Midbrain (tissue), 1 donor: ENCODE measurements at regions not wholly inside any gene's neighbourhood (a gene's known extent, or its start where the extent isn't known, plus 50 kb on each side); places are given as distances from the start of the nearest gene placed in this dataset.
"Not testable (repeated sequence)": the region's sequence is repeated elsewhere in the genome, so short reads cannot be mapped to it uniquely, and the experiment has no call there.

Source experiments
- DNase-seq: peaks from one replicate; lab custom pipeline; 2025; lab: John Stamatoyannopoulos, UW

GRCh38 chr9:33623658-33624586 lies 99.9 kb downstream of the ANKRD18B start:
- peak; percentile 85 for DNase-seq

DNA sequence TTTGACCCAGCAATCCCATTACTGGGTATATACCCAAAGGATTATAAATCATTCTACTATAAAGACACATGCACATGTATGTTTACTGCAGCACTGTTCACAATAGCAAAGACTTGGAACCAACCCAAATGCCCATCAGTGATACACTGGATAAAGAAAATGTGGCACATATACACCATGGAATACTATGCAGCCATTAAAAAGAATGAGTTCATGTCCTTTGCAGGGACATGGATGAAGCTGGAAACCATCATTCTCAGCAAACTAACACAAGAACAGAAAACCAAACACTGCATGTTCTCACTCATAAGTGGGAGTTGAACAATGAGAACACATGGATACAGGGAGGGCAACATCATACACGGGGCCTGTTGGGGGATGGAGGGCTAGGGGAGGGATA lies 104.3 kb downstream of the ANKRD18B start:
- DNase-seq: not testable (repeated sequence)

GRCh38 chr9:33628865-33629410 lies 104.9 kb downstream of the ANKRD18B start:
- no peak for DNase-seq

DNA sequence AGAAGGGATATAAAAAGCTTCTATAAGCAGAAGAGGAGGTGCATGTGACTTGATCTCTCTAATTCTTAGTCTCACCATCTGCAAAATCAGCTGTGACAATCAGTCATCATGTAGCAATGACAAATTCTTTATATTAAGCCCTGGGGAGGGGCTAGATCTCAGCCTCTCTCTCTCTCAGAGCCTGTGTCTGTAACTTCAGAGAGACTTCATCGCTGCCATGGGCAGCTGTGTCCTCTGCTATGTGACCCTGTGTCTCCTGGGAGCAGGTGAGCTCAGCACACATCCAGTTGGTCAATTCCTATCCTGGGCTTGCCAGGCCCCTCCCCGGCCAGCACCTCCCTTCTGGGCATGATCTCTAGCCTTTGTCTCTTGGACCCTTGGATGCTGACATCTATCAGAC lies 109.6 kb downstream of the ANKRD18B start:
- DNase-seq: no peak

DNA sequence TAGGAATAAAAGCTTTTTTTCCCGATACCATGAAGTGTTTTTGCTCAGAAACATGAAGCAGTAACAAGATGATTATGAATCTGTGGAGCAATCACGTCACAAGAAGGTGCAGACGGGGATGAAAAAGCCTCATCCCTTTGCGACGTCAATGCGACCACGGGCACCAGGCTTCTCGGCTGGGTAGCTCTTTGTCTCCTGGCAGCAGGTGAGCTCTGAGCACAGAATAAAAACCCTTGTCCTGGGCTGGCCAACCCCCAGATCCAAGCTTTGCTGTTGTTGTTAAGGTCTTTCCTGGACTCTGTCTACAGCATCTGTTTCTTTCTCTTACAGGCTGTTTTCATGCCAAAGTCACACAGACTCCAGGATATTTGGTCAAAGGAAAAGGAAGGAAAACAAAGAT lies 113.8 kb downstream of the ANKRD18B start:
- DNase-seq: no peak

DNA sequence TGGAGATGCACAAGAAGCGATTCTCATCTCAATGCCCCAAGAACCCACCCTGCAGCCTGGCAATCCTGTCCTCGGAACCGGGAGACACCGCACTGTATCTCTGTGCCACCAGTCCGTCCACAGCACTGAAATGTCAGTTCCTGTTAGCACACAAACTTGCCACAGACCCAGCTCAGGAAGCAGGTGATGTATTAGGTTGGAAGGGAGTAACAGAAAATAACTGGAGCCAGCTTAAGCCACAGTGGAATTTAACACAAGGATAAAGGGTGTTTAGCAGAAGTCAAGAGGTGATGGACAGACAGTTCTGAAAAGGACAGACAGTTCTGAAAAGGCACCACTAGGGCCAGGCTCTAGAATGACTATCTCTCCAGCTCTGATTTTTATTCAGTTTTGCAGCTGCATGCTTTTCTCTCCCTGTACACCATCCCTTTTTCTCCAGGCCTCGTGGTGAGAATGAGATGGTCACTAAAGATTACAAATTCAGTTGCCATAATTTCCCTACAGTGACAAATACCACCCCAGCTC lies 114.4 kb downstream of the ANKRD18B start:
- no peak for DNase-seq

DNA sequence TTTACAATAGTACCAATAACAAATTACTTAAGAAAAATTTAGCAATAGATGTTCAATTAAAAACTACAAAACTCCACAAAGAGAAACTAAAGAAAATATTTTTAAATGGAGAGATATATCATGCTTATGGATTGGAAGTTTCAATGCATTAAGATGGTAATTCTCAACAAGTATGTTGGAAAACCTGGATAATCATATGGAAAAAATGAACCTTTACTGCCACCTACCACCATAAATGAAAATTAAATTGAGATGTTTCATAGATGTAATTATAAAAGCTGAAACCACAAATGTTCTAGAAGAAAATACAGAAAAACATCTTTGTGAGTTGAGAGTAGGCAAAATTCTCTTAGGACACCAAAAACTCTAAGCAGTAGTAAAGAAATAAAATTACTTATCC lies 121.7 kb downstream of the ANKRD18B start:
- no peak for DNase-seq

DNA sequence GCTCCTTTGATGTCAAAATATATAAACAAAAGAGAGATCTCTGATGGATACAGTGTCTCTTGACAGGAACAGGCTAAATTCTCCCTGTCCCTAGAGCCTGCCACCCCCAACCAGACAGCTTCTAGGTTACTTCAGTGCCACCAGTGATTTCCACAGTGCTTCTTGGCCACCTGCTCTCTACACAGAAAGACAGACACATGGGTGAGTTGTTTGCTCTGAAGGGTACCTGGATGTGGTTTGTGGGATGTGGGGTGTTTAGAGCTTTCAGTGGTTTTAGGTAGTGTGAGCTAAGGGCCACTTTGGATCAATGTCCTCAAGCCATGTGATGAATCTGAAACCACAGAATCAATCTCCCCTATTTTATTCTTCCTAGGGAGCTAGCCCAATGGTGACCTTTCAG lies 125.4 kb downstream of the ANKRD18B start:
- no peak for DNase-seq

GRCh38 chr9:33651125-33651524 lies 127.1 kb downstream of the ANKRD18B start:
- no peak for DNase-seq

DNA sequence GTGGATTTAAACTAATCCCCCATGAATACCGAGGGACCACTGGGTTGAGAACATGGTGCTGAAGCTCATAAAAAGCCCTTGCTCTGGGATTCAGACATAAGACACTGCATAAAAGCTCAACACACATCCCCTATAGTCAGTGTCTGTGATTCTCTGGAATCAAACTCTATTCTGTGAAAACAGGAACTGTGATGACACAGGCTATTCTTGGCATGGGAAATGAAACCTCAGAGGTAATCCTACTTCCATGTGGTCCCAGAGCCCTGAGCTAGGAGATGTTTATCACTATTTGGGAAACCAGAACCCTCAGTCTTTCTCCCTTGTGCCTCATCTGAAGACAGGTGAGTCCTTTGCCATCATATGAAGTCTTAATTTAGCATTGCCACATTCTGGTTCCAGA lies 135.4 kb upstream of the PRSS3 start:
- DNase-seq: no peak

- no peak for DNase-seq
Observed at GRCh38 chr9:33660772-33661171, 134.6 kb upstream of the PRSS3 start.

DNA sequence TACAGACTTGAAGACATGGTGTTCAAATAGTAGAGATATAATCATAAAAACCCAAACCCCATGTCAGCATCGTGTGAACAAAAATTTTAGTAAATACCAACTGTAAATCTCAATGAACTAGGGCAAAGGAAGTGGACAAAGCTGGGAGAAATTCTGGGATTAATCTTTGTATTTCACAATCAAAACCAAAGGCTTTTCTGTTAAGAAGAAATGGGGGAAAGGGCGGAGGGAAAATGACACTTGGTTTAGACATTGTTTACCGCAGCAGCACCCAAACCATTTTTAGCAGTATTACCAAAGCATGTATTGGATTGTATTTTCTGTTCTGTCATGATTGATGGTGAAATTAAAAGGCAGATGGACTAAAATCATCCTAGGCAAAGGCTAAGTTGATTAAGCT lies 134.2 kb upstream of the PRSS3 start:
- DNase-seq: no peak

- no peak for DNase-seq
Observed at GRCh38 chr9:33662871-33663270, 132.5 kb upstream of the PRSS3 start.

DNA sequence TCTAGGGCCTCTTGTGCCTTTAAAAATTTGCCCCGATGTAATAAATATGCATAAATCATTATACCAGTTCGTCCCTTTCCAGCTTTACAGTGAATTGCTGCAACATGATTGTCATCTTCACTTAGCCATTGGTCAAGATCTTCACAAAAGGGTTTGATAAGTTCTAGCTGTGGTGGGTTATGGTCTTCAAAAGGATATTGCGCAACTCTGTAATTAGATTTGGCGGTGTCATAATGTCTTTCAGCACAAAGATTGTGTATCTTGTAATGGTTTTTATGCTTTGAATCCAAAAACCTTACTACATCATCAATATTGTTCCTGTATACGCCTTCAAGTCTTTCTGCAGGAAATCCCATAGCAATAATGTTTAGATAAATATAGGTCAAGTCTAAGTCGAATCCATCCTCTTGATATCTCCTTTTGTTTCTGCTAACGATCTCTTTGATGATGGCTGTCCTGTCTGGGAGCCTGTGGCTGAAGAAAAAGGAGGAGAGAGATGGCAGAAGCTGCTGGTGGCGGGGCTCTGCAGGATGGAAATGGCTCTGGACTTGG lies 119.1 kb upstream of the PRSS3 start:
- DNase-seq: peak; percentile 36

- peak; percentile 63 for DNase-seq
Observed at GRCh38 chr9:33676746-33677505, 118.4 kb upstream of the PRSS3 start.

GRCh38 chr9:33677506-33677809 lies 117.9 kb upstream of the PRSS3 start:
- no peak for DNase-seq

- DNase-seq: no peak
Observed at GRCh38 chr9:33677961-33678360, 117.4 kb upstream of the PRSS3 start.

DNA sequence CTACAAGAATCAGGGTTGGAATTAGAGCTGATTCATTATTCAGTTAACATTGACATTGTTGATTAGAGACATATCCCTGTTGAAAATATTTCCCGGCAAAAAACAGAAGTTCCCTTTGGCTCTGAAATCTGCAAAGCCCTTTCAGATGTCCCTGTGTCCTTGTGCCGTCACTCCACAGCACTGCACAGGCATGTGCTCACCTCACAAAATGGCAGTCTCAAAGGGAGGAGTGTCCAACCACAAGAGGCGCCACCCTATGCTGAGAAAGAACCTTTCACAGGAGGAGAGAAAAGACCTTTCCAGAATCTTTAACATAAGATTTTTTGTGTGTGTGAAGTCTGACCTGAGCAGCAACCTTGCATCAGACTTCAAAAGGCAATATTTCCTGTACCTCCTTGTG lies 112.8 kb upstream of the PRSS3 start:
- DNase-seq: no peak

DNA sequence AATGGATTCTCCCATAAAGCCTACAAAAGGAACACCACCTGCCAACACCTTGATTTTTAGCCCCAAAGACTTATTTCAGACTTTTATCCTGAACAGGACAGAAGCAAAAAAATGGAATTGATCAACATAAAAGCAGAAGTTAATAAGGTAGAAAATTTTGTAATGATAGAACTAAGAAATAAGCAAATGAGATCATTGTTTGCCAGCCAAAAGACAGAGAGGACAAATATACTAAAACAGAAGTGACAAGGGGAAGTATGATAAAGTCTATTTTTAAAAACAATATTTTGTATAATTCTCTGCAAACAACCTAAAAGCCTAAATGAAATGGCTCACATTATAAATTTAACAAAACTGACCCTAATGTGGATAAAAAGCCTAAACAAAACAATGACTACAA lies 110.5 kb upstream of the PRSS3 start:
- no peak for DNase-seq

DNA sequence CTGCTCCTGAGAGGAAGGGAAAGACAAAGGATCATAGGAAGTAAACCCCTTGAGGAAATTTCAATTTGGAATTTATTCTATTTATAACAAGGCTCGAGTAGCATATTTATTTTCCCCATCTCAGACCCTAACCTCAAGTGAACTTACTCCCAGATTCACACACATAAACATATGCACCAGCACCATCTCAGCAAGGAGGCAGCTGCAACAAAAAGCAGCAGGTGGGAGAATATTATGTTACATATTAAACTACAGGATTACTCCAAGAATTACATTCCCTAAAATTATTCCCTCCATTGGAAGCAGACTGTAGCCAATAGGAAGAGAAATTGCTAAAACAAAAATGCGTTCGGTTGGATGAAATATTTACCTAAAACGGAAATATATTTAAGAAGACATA lies 108.4 kb upstream of the PRSS3 start:
- no peak for DNase-seq

- no peak for DNase-seq
Observed at GRCh38 chr9:33687779-33688178, 107.6 kb upstream of the PRSS3 start.

- DNase-seq: no peak
Observed at GRCh38 chr9:33690143-33690933, 105.0 kb upstream of the PRSS3 start.
